HepG2 (cell line): ENCODE measurements at regions not wholly inside any gene's neighbourhood (a gene's known extent, or its start where the extent isn't known, plus 50 kb on each side); places are given as distances from the start of the nearest gene placed in this dataset.

Experiments
- BRCA1 ChIP-seq: sonication (generic); formaldehyde crosslinking; IDR thresholded peaks from 2 replicates; pipeline ENCODE4 v1.4.0; 2020; ENCODE audit warnings: missing genetic modification reagents
- CEBPB ChIP-seq: IDR thresholded peaks from 2 replicates; pipeline ENCODE4 v1.6.1; 2011; ENCODE audit warnings: low read depth, low read length, improper control_type of control experiment, borderline replicate concordance
- LBX2 ChIP-seq: sonication (generic); formaldehyde crosslinking; IDR thresholded peaks from 2 replicates; pipeline ENCODE4 v1.5.0; 2020; ENCODE audit warnings: missing genetic modification reagents, mild to moderate bottlenecking, borderline replicate concordance
- POLR2A ChIP-seq, 2 experiments: IDR thresholded peaks; 2 replicates each; pipeline ENCODE4 v1.6.1; 2011; ENCODE audit warnings: low read depth in 2 of 2, low read length in 2 of 2, mild to moderate bottlenecking in 1 of 2, moderate library complexity in 1 of 2; ENCODE audit not compliant: insufficient read depth in 1 of 2
- POLR2G ChIP-seq: fragments of 200-400 bp; formaldehyde crosslinking; IDR thresholded peaks from 2 replicates; pipeline ENCODE4 v1.6.1; 2018; ENCODE audit warnings: mild to moderate bottlenecking, low read depth, low read length, moderate library complexity
- SCMH1 ChIP-seq: sonication (generic); formaldehyde crosslinking; IDR thresholded peaks from 2 replicates; pipeline ENCODE4 v1.9.0; 2021; ENCODE audit warnings: missing genetic modification reagents, mild to moderate bottlenecking, borderline replicate concordance
- ZNF18 ChIP-seq: sonication (generic); formaldehyde crosslinking; IDR thresholded peaks from 2 replicates; pipeline ENCODE4 v1.8.0; 2022; ENCODE audit warnings: mild to moderate bottlenecking, missing genetic modification reagents; ENCODE audit not compliant: insufficient replicate concordance
- ZNF280D ChIP-seq: sonication (generic); formaldehyde crosslinking; IDR thresholded peaks from 2 replicates; pipeline ENCODE4 v1.5.1; 2020; ENCODE audit warnings: mild to moderate bottlenecking, missing genetic modification reagents
- ZNF501 ChIP-seq: sonication (generic); formaldehyde crosslinking; IDR thresholded peaks from 2 replicates; pipeline ENCODE4 v1.5.1; 2020; ENCODE audit warnings: mild to moderate bottlenecking, moderate library complexity, missing genetic modification reagents
- TF ChIP-seq, protein P1 (sequence below): sonication (generic); formaldehyde crosslinking; IDR thresholded peaks from 2 replicates; pipeline ENCODE4 v1.4.0; 2020; ENCODE audit warnings: missing genetic modification reagents
- TF ChIP-seq, protein P2 (sequence below): sonication (generic); formaldehyde crosslinking; IDR thresholded peaks from 2 replicates; pipeline ENCODE4 v1.5.0; 2020; ENCODE audit warnings: mild to moderate bottlenecking, missing genetic modification reagents, moderate library complexity
- TF ChIP-seq, protein P3 (sequence below): IDR thresholded peaks from 2 replicates; pipeline ENCODE4 v1.6.1; 2016; ENCODE audit warnings: low read depth

- TF ChIP-seq ZNF501 (CRISPR knock-in tag) = no peak
- TF ChIP-seq ZNF280D (CRISPR knock-in tag) = no peak
- no peak for TF ChIP-seq BRCA1
- TF ChIP-seq, protein P1, sequence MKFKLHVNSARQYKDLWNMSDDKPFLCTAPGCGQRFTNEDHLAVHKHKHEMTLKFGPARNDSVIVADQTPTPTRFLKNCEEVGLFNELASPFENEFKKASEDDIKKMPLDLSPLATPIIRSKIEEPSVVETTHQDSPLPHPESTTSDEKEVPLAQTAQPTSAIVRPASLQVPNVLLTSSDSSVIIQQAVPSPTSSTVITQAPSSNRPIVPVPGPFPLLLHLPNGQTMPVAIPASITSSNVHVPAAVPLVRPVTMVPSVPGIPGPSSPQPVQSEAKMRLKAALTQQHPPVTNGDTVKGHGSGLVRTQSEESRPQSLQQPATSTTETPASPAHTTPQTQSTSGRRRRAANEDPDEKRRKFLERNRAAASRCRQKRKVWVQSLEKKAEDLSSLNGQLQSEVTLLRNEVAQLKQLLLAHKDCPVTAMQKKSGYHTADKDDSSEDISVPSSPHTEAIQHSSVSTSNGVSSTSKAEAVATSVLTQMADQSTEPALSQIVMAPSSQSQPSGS (CRISPR knock-in tag) = no peak
- no peak for TF ChIP-seq LBX2 (CRISPR knock-in tag)
- TF ChIP-seq SCMH1 = no peak
- no peak for TF ChIP-seq POLR2A (IDR thresholded peaks at IDR 0.05; ENCODE audit: insufficient read depth in 1 of 2, low read depth in 2 of 2, low read length in 2 of 2)
- TF ChIP-seq, protein P2, sequence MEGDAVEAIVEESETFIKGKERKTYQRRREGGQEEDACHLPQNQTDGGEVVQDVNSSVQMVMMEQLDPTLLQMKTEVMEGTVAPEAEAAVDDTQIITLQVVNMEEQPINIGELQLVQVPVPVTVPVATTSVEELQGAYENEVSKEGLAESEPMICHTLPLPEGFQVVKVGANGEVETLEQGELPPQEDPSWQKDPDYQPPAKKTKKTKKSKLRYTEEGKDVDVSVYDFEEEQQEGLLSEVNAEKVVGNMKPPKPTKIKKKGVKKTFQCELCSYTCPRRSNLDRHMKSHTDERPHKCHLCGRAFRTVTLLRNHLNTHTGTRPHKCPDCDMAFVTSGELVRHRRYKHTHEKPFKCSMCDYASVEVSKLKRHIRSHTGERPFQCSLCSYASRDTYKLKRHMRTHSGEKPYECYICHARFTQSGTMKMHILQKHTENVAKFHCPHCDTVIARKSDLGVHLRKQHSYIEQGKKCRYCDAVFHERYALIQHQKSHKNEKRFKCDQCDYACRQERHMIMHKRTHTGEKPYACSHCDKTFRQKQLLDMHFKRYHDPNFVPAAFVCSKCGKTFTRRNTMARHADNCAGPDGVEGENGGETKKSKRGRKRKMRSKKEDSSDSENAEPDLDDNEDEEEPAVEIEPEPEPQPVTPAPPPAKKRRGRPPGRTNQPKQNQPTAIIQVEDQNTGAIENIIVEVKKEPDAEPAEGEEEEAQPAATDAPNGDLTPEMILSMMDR (CRISPR knock-in tag) = no peak
- TF ChIP-seq POLR2G = no peak
- no peak for TF ChIP-seq CEBPB
- no peak for TF ChIP-seq ZNF18
- TF ChIP-seq, protein P3, sequence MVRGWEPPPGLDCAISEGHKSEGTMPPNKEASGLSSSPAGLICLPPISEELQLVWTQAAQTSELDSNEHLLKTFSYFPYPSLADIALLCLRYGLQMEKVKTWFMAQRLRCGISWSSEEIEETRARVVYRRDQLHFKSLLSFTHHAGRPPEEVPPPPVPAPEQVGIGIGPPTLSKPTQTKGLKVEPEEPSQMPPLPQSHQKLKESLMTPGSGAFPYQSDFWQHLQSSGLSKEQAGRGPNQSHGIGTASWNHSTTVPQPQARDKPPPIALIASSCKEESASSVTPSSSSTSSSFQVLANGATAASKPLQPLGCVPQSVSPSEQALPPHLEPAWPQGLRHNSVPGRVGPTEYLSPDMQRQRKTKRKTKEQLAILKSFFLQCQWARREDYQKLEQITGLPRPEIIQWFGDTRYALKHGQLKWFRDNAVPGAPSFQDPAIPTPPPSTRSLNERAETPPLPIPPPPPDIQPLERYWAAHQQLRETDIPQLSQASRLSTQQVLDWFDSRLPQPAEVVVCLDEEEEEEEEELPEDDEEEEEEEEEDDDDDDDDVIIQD (CRISPR knock-in tag) = no peak
Measured at GRCh38 chr6:106903299-106903698, 71.2 kb downstream of the CD24 start.
